ENCODE measurements at regions not wholly inside any gene's neighbourhood (a gene's known extent, or its start where the extent isn't known, plus 50 kb on each side); places are given as distances from the start of the nearest gene placed in this dataset.

GRCh38 chr11:11072067-11072466, 214.2 kb upstream of the ZBED5 start:
- no peak overlapping the region for H3K4me2 ChIP-seq (ENCODE audit: low read length)
- intact Hi-C loops (cut with micrococcal nuclease): no loop called here
- no peak overlapping the region for H3K9ac ChIP-seq (ENCODE audit: low read length)
- ATAC-seq (no peak), DNase-seq (ENCODE audit: low read depth, low spot score) (no peak)
- H3K27ac ChIP-seq (ENCODE audit: low read depth, low read length): no peak overlapping the region
- ChIA-PET RAD21 (ENCODE audit: low non-redundant PET in 1 of 2, low total read pairs in 2 of 2, uncharacterized antibody in 2 of 2, unreplicated experiment in 2 of 2) (no interaction called here), POLR2A (no interaction called here), CTCF (no interaction called here)
- H3K79me2 ChIP-seq (ENCODE audit: insufficient read depth, low read length): no peaks in the 10 kb centered on the region
- H3K4me3 ChIP-seq (replicated peaks in 1 of 2; ENCODE audit: low read depth in 1 of 2, low read length in 2 of 2): no peak overlapping the region
- H3K27me3 ChIP-seq (ENCODE audit: insufficient read depth, low read length): no peaks in the 10 kb centered on the region
- no peaks in the 10 kb centered on the region for H3K4me1 ChIP-seq (ENCODE audit: control insufficient read depth in 1 of 2, insufficient read depth in 2 of 2, low read length in 2 of 2)
- BruUV-seq (replicated peaks): no TSS peak
- no peaks in the 10 kb centered on the region for H3K9me2 ChIP-seq (ENCODE audit: insufficient read depth)
- no peaks in the 10 kb centered on the region for H3K9me3 ChIP-seq (ENCODE audit: control insufficient read depth in 1 of 2, insufficient read depth in 1 of 2, low read depth in 1 of 2, low read length in 2 of 2)
- TF ChIP-seq ZNF274 (IDR thresholded peaks at IDR 0.05; ENCODE audit: low read depth, low read length) (no peak), ATF3 (IDR thresholded peaks at IDR 0.05) (no peak), POLR2A (IDR thresholded peaks at IDR 0.05; ENCODE audit: borderline replicate concordance, extremely low read depth, insufficient read depth, insufficient read length) (no peak), CBX3 (IDR thresholded peaks at IDR 0.05; ENCODE audit: low read depth) (no peak), YY1 (IDR thresholded peaks at IDR 0.05; ENCODE audit: extremely low read depth, insufficient replicate concordance, low read depth, low read length) (no peak), SIN3A (IDR thresholded peaks at IDR 0.05; ENCODE audit: low read depth) (no peak), ZFX (IDR thresholded peaks at IDR 0.05) (no peak), RAD21 (IDR thresholded peaks at IDR 0.05; ENCODE audit: low read depth) (no peak), EZH2phosphoT487 (IDR thresholded peaks at IDR 0.05; ENCODE audit: borderline replicate concordance) (no peak), ZBTB33 (IDR thresholded peaks at IDR 0.05; ENCODE audit: extremely low read depth, insufficient replicate concordance, low read length) (no peak), SP1 (IDR thresholded peaks at IDR 0.05; ENCODE audit: low read depth) (no peak), EZH2 (IDR thresholded peaks at IDR 0.05) (no peak), TCF7L2 (IDR thresholded peaks at IDR 0.05; ENCODE audit: borderline replicate concordance, extremely low read depth, insufficient read depth, insufficient read length) (no peak), EGR1 (IDR thresholded peaks at IDR 0.05; ENCODE audit: low read depth) (no peak), REST (IDR thresholded peaks at IDR 0.05; ENCODE audit: low read depth) (no peak), MAX (IDR thresholded peaks at IDR 0.05) (no peak), JUND (IDR thresholded peaks at IDR 0.05) (no peak), CEBPB (IDR thresholded peaks at IDR 0.05; ENCODE audit: low read depth) (no peak), POLR2AphosphoS5 (IDR thresholded peaks at IDR 0.05; ENCODE audit: low read depth, low read length) (no peak), FOSL1 (IDR thresholded peaks at IDR 0.05; ENCODE audit: low read depth) (no peak)
- H4K20me1 ChIP-seq (ENCODE audit: insufficient read depth): no peaks in the 10 kb centered on the region
- no peak overlapping the region for H2AFZ ChIP-seq (ENCODE audit: low read depth, low read length, poor library complexity, severe bottlenecking)
- no peaks in the 10 kb centered on the region for H3K36me3 ChIP-seq (ENCODE audit: control insufficient read depth in 1 of 2, insufficient read depth in 2 of 2, low read length in 2 of 2)

All from HCT116 (cell line).